H9 (cell line): ENCODE measurements at regions not wholly inside any gene's neighbourhood (a gene's known extent, or its start where the extent isn't known, plus 50 kb on each side); places are given as distances from the start of the nearest gene placed in this dataset.

Source experiments
- DNase-seq: peaks from one replicate; pipeline ENCODE4 v3.0.0-alpha.2; 2017
- H2AFZ ChIP-seq: one replicate; pipeline ENCODE4 v1.6.1; 2013; ENCODE audit warnings: mild to moderate bottlenecking, low read length, control low read depth, moderate library complexity
- H2AK5ac ChIP-seq: 2 replicates; pipeline ENCODE4 v1.6.1; 2013; ENCODE audit warnings: low read length, control low read depth, mixed read lengths; ENCODE audit not compliant: insufficient read length
- H2BK120ac ChIP-seq: one replicate; pipeline ENCODE4 v1.6.1; 2013; ENCODE audit warnings: low read depth, mild to moderate bottlenecking, low read length, control low read depth, inconsistent platforms; ENCODE audit not compliant: poor library complexity, severe bottlenecking
- H2BK12ac ChIP-seq: 2 replicates; pipeline ENCODE4 v1.6.1; 2013; ENCODE audit warnings: low read length, control low read depth, mixed read lengths, low read depth; ENCODE audit not compliant: insufficient read length
- H2BK15ac ChIP-seq: 2 replicates; pipeline ENCODE4 v1.6.1; 2013; ENCODE audit warnings: low read depth, low read length, control low read depth
- H2BK20ac ChIP-seq: one replicate; pipeline ENCODE4 v1.6.1; 2013; ENCODE audit warnings: low read depth, mild to moderate bottlenecking, low read length, control low read depth, inconsistent platforms; ENCODE audit not compliant: poor library complexity, severe bottlenecking
- H2BK5ac ChIP-seq: 2 replicates; pipeline ENCODE4 v1.6.1; 2013; ENCODE audit warnings: low read length, control low read depth, mixed read lengths; ENCODE audit not compliant: insufficient read length
- H3K14ac ChIP-seq: 2 replicates; pipeline ENCODE4 v1.6.1; 2013; ENCODE audit warnings: low read length, control low read depth; ENCODE audit not compliant: insufficient read depth
- H3K18ac ChIP-seq: 2 replicates; pipeline ENCODE4 v1.6.1; 2013; ENCODE audit warnings: low read depth, mild to moderate bottlenecking, mixed read lengths, low read length, control low read depth; ENCODE audit not compliant: insufficient read length
- H3K23ac ChIP-seq: 2 replicates; pipeline ENCODE4 v1.6.1; 2013; ENCODE audit warnings: low read length, control low read depth, mixed read lengths, low read depth; ENCODE audit not compliant: insufficient read length
- H3K23me2 ChIP-seq: 2 replicates; pipeline ENCODE4 v1.6.1; 2013; ENCODE audit warnings: low read depth, mild to moderate bottlenecking, mixed read lengths, low read length, control low read depth; ENCODE audit not compliant: insufficient read length, poor library complexity, severe bottlenecking
- H3K27ac ChIP-seq: 2 replicates; pipeline ENCODE4 v1.5.1; 2013; ENCODE audit warnings: low read length, control low read depth, mixed read lengths, low read depth; ENCODE audit not compliant: insufficient read length
- H3K27me3 ChIP-seq: 2 replicates; pipeline ENCODE4 v1.6.1; 2013; ENCODE audit warnings: low read length, control low read depth, inconsistent platforms; ENCODE audit not compliant: insufficient read depth
- H3K4ac ChIP-seq: 2 replicates; pipeline ENCODE4 v1.6.1; 2013; ENCODE audit warnings: low read depth, mild to moderate bottlenecking, control low read depth, inconsistent platforms, low read length, moderate library complexity
- H3K4me1 ChIP-seq: 2 replicates; pipeline ENCODE4 v1.6.1; 2013; ENCODE audit warnings: low read length, control low read depth, inconsistent platforms; ENCODE audit not compliant: insufficient read depth
- H3K4me2 ChIP-seq: 2 replicates; pipeline ENCODE4 v1.6.1; 2013; ENCODE audit warnings: low read length, control low read depth, mixed read lengths; ENCODE audit not compliant: insufficient read length, insufficient read depth
- H3K56ac ChIP-seq: 2 replicates; pipeline ENCODE4 v1.6.1; 2013; ENCODE audit warnings: low read depth, mild to moderate bottlenecking, mixed read lengths, low read length, control low read depth; ENCODE audit not compliant: insufficient read length
- H3K79me1 ChIP-seq: 2 replicates; pipeline ENCODE4 v1.6.1; 2013; ENCODE audit warnings: low read depth, mild to moderate bottlenecking, moderate library complexity, low read length, control low read depth, inconsistent platforms; ENCODE audit not compliant: insufficient read depth, poor library complexity, severe bottlenecking
- H3K79me2 ChIP-seq: 2 replicates; pipeline ENCODE4 v1.6.1; 2013; ENCODE audit warnings: low read length, control low read depth, inconsistent platforms; ENCODE audit not compliant: insufficient read depth
- H3K9ac ChIP-seq: 2 replicates; pipeline ENCODE4 v1.6.1; 2013; ENCODE audit warnings: low read length, control low read depth, mixed read lengths; ENCODE audit not compliant: insufficient read length; ENCODE audit errors: extremely low read depth
- H3K9me3 ChIP-seq: one replicate; pipeline ENCODE4 v1.6.1; 2013; ENCODE audit warnings: low read depth, low read length, inconsistent platforms; ENCODE audit not compliant: control insufficient read depth
- H3T11ph ChIP-seq: one replicate; pipeline ENCODE4 v1.6.1; 2013; ENCODE audit warnings: mild to moderate bottlenecking, low read length, control low read depth, inconsistent platforms
- H4K20me1 ChIP-seq: one replicate; pipeline ENCODE4 v1.6.1; 2013; ENCODE audit not compliant: control insufficient read depth, insufficient read length, insufficient read depth
- H4K5ac ChIP-seq: 2 replicates; pipeline ENCODE4 v1.6.1; 2013; ENCODE audit warnings: low read depth, mild to moderate bottlenecking, mixed read lengths, low read length, control low read depth; ENCODE audit not compliant: insufficient read length
- H4K8ac ChIP-seq: replicated peaks from 2 replicates; pipeline ENCODE4 v1.6.1; 2013; ENCODE audit warnings: low read length, control low read depth, mixed read lengths, low read depth; ENCODE audit not compliant: insufficient read length
- H4K91ac ChIP-seq: 2 replicates; pipeline ENCODE4 v1.6.1; 2013; ENCODE audit warnings: low read depth, mild to moderate bottlenecking, moderate library complexity, mixed read lengths, low read length, control low read depth; ENCODE audit not compliant: insufficient read length
- H3K27ac Mint-ChIP-seq, 3 experiments: 2 replicates in 2 of 3; 3 replicates in 1 of 3; pipeline ENCODE4 v1.8.0; 2020 to 2021; ENCODE audit warnings: mixed read lengths in 3 of 3, mild to moderate bottlenecking in 1 of 3, moderate library complexity in 1 of 3
- H3K27me3 Mint-ChIP-seq: 2 replicates; pipeline ENCODE4 v1.8.0; 2021; ENCODE audit warnings: low read depth, mild to moderate bottlenecking, moderate library complexity, mixed read lengths
- H3K36me3 Mint-ChIP-seq, 3 experiments: 2 replicates in 2 of 3; 3 replicates in 1 of 3; pipeline ENCODE4 v1.8.0; 2020 to 2021; ENCODE audit warnings: low read depth in 3 of 3, mixed read lengths in 3 of 3; ENCODE audit not compliant: insufficient read depth in 1 of 3
- H3K4me1 Mint-ChIP-seq, 2 experiments: 2 replicates each; pipeline ENCODE4 v1.8.0; 2020; ENCODE audit warnings: mixed read lengths in 2 of 2
- H3K4me3 Mint-ChIP-seq, 2 experiments: 2 replicates in 1 of 2; 3 replicates in 1 of 2; pipeline ENCODE4 v1.8.0; 2020 to 2021; ENCODE audit warnings: mild to moderate bottlenecking in 2 of 2, mixed read lengths in 2 of 2, moderate library complexity in 1 of 2
- H3K9me3 Mint-ChIP-seq, 2 experiments: 2 replicates in 1 of 2; 3 replicates in 1 of 2; pipeline ENCODE4 v1.8.0; 2020; ENCODE audit warnings: mild to moderate bottlenecking in 2 of 2, mixed read lengths in 2 of 2, moderate library complexity in 1 of 2
- CTCF ChIP-seq: fragments of 200-600 bp; sonication (generic); conservative IDR thresholded peaks from 3 replicates; pipeline ENCODE4 v1.8.0; 2021; ENCODE audit warnings: antibody characterized with exemption, mild to moderate bottlenecking
- WGBS: extraction: QIAGEN DNeasy Blood & Tissue Kit; methylation state at CpG from one replicate; pipeline ENCODE4 v1.1.7; 2013; ENCODE audit warnings: missing lambda C conversion rate, low lambda C conversion rate, mixed read lengths; ENCODE audit not compliant: insufficient read length; ENCODE audit errors: extremely low coverage; 5-methylcytosine and 5-hydroxymethylcytosine counted together

DNA sequence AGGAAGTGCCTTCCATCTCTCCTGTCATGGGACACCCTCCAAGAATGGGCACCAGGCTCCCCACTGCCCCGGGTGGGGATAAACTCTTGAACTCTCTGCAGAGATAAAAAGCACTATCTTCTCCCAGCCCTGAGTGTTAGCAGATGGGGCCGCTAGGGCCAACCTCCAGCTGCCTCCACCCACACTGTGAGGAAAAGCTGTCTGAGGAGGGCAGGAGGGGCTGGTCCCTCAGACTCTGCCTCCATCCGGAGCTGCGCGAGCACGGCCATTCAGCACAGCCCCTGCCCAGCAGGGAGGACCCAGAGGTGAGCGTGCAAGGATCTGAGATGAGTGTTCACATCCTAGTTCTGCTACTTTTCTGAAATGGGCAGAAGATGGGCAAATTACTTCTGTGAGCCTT is 51.8 kb upstream of the TRABD2B start:
- no peak for DNase-seq
- no peak for TF ChIP-seq CTCF
- no peak overlapping the region for H3K4me2 ChIP-seq
- no peaks in the 10 kb centered on the region for H3K23me2 ChIP-seq
- no peak overlapping the region for H4K8ac ChIP-seq
- Mint-ChIP-seq H3K27me3 (peaks cover 26% of the 10 kb centered on the region), H3K4me1 (peaks cover 22 to 26% of the 10 kb centered on the region in 2 experiments), H3K27ac (no peak overlapping the region), H3K36me3 (no peaks in the 10 kb centered on the region), H3K4me3 (no peak overlapping the region), H3K9me3 (no peaks in the 10 kb centered on the region)
- H4K5ac ChIP-seq, result no peak overlapping the region
- H3K9ac ChIP-seq, result no peak overlapping the region
- H4K91ac ChIP-seq, result no peak overlapping the region
- H3K79me2 ChIP-seq, result no peaks in the 10 kb centered on the region
- no peak overlapping the region for H3K18ac ChIP-seq
- H3K9me3 ChIP-seq, result no peaks in the 10 kb centered on the region
- no peaks in the 10 kb centered on the region for H4K20me1 ChIP-seq
- no CpG with 5 or more reads among the region's 7 CpGs for WGBS
- H3K27ac ChIP-seq, result no peak overlapping the region
- no peak overlapping the region for H3K23ac ChIP-seq
- no peak overlapping the region for H3K56ac ChIP-seq
- no peaks in the 10 kb centered on the region for H3K4me1 ChIP-seq
- no peak overlapping the region for H2BK120ac ChIP-seq
- no peak overlapping the region for H3K14ac ChIP-seq
- no peak overlapping the region for H2AFZ ChIP-seq
- no peak overlapping the region for H3T11ph ChIP-seq
- H2BK5ac ChIP-seq, result no peak overlapping the region
- no peak overlapping the region for H2BK12ac ChIP-seq
- no peak overlapping the region for H2BK15ac ChIP-seq
- no peaks in the 10 kb centered on the region for H3K79me1 ChIP-seq
- H2AK5ac ChIP-seq, result no peak overlapping the region
- H3K4ac ChIP-seq, result no peak overlapping the region
- no peaks in the 10 kb centered on the region for H3K27me3 ChIP-seq
- H2BK20ac ChIP-seq, result no peak overlapping the region
